HG02623 (cell line): ENCODE measurements at regions not wholly inside any gene's neighbourhood (a gene's known extent, or its start where the extent isn't known, plus 50 kb on each side); places are given as distances from the start of the nearest gene placed in this dataset.
"Not testable (repeated sequence)": the region's sequence is repeated elsewhere in the genome, so short reads cannot be mapped to it uniquely, and the experiment has no call there.

Experiments used
- ATAC-seq: cut with Tn5 transposase; IDR thresholded peaks from one replicate; pipeline ENCODE4 v1.9.1; 2021; ENCODE audit warnings: moderate library complexity; ENCODE audit not compliant: unreplicated experiment

DNA sequence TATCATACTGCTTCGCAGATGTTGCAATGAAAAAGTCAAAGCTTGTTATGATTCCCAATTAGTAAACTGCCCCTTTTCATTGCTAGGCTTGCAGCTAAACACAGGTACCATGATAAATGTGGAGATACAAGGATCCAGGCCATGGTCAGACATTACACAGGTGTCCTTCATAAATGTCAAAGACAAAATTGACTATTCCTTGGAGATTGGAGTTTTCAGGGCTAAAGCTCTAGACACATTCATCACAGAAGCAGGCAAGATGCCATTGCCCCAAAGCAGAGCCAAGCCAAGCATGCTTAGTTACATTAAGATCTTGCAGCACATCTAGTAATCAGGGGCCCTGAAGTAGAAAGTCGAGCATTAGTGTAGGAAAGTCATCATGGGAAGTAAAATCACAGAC, 111.3 kb upstream of the INTU start:
- ATAC-seq: no peak

DNA sequence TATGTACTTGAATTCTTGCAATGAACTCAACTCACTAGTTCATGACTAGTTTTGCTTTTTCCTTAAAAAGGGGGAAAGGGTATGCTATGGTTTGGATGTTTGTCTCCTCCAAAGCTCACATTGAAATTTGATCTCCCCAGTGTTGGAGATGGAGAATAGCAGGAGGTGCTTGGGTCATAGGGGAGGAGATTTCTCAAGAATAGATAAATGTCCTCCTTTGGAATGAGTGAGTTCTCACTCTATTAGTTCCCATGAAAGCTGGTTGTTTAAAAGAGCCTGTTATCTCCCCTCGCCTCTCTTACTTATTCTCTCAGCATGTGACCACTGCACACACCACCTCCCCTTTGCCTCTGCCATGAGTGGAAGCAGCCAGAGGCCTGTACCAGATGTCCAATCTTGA, 109.4 kb upstream of the INTU start:
- no peak for ATAC-seq

DNA sequence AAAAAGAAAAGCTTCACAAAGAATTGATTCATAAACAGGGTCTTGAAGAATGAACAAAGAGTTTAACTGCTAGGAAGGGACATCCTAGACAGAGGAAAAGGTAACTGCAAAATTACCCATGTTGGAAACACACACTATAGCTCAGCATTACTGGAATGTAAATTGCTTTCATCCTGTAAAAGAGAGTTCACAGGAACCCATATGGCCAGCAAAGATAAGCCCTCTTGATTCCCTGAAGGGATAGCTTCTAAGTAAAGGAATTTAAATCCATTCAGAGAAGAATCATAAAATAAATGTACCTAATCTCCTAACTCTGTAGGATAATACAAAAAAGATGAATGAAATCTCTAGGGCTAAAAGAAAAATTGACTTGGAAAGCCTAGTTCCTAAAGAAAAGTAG, 107.1 kb upstream of the INTU start:
- ATAC-seq: no peak

DNA sequence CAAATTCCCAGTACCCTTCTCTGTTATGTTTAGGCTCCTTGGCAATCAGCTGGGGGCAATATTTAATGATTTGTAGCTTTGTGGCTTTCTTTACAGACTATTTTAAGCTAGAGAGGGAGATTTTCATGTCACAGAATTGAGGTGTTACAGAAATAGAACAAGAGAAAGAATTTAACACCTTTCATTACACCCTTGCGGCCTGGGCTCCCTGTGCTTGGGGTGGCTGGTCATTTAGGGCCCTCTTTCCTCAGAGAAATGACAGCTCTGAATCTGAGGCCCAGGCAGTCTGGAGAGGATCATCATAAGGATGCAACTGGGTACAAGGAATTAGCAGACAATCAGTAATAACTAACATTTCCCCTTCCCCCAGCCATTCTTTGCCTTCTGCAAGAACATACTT, 104.5 kb upstream of the INTU start:
- ATAC-seq: no peak

DNA sequence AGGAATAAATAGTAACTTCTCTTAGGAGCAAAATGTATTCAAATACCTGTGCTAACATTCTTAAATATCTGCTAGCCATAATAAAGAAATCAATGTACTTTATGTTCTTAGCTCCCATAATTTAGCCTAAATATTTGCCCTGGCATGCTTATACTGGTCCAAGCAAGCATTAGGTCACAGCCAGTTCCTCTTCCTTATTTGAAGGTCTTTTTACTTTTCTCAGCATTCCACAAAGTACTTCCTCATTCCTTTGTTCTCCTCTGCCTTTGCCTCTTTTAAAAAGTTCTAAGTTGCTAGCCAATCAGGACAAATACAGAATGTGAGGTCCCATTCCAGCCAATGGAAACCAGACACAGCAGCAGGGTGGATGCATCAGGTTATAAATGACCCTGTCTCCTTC, 102.9 kb upstream of the INTU start:
- ATAC-seq: not testable (repeated sequence)

DNA sequence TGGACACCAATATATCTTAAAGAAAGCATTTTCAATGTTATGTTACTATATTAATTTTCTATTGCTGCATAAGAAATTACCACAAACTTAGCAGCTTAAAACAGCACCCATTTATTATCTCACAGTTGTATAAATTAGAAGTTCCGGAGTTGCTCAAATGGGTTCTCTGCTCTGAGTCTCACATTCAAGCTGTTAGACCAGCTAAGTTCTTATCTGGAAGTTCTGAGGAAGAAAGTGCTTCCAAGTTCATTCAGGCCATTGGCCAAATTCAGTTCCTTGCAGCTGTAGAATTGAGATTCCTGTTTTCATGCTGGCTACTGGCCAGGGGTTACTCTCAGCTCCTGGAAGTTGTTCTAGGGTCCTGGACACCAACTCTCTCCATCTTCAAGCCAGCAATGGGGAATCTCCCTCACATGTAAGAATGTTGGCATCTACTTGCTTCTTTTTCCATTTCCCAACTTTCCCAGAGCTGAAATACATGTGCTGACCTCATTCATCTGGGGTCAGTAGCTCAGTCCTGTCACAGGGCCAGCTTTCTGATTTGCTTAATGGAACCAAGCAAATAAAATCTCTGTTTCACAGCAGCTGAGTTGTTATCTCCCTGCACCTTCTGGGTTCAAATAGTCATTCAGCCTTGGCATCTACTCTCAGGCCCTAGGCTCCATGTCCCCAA, 99.6 kb upstream of the INTU start:
- ATAC-seq: no peak

DNA sequence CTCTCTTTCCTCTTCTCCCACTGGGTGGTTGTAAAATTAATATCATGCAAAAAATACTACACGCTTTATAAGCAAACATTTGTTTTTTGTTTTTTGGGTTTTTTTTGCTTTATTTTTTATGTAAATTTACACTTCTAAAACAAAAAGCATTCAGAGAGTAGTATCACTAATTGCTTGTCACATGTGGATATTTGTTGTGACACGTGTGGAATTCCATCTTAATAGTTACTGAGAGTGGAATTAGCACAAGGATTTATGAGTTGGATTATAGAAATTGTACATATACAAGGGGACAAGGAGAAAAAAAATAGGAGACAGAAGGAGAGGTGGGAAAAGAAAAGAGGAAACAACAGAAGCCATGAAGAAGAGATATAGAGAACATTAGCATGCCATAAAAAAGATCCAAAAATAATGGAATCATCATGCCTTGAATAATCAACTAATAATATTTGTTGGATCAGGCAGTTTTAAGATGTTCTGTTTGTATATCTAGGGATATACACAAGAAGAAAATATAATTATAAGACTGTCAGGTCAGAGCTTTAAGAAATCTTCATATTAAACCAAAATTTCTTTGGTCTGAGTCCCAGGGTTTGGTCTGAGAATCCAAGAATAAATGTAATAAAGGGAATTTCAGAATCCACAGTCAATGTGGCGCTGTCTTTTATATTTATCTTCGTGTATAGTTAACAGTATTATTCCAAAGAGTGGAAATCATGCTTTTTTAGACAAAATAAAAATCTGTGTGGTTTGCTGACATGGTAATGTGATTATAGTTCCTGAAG, 98.5 kb upstream of the INTU start:
- no peak for ATAC-seq

DNA sequence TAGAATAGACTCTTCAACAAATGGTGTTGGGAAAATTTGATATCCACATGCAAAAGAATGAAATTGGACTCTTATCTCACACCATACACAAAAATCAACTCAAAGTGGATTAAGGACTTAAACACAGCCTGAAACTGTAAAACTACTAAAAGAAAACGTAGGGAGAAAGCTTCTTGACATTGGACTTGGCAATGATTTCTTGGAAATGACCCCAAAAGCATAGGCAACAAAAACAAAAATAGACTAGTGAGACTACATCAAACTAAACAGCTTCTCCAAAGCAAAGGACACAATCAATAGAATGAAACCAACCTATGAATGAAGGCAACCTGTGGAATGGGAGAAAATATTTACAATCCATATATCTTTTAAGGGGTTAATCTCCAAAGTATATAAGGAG, 94.7 kb upstream of the INTU start:
- no peak for ATAC-seq

DNA sequence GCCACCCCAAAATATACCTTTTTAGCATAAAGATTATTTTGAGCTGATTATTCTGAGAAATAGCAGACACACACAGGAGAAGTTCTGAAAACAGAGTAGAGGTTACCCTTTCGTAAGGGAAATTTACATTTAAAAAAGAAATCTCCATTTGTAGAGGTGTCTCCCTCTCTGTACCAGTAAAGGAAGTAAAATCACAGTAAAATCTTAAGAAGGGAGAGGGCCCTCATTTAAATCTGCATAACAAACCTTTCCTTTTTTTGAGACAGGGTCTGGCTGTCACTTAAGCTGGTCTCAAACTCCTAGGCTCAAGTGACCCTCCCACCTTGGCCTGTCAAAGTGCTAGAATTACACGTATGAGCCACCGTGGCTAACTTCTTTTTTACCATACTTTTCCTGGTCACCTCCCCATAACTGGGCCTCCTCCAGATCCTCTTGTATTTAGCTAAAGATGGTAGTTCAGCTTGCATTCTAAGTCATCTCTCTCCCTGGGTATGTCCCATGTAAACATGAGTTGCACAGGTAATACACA, 92.2 kb upstream of the INTU start:
- ATAC-seq: no peak

DNA sequence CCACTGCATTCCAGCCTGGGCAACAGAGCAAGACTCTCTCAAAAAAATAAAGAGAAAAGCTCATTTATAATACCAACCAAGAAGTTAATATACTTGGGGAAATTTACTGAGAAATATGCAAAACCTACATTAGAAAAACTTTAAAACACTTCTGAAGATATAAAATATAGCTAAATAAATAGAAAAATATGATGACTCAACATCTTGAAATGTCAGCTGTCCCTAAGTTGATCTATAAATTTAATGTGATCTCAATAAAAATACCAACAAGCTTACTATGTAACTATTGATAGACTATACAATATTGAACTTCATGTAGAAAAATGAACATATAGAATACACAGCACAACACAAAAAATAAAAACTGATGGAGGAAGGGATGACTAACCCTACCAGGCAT, 87.5 kb upstream of the INTU start:
- ATAC-seq: no peak

DNA sequence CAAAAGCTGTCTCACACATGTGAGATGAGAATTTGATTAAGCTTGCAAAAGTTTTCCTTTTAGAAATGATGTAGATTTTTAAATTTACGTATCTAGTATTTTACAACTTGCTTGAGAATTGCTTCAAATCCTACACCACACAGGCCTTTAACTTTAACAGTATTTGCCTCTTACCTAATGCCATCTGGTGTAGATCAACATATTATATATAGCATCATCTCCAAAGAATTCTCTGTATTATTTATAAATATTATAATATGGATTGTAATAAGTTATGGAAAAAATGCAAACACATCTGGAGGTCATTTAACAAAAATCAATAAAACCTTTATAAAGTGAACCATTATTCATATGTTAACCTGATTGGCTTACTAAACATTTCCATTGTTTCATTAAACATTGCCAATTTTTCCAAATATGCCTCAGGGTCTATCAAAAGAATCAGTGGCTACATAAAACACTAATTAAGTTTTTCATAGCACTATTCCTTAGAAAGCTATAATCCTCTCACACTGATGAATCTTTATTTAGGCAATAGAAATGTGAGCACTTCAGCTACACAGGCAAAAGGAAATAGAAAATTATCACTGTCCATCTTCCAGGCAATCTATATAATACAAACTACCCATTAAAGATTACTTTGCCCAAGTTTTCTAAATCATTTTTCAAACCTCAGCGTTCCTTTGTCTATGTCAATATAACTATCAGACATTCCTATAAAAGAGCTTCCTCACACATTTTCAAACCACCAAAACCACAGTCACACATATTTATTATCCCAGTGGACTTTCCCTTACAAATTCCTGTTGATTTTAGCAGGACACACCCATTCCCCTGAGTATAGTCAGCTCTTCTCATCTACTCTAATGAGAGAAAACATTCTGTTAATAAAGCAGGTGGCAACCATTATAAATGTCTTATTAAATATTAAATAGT, 83.5 kb upstream of the INTU start:
- ATAC-seq: no peak

DNA sequence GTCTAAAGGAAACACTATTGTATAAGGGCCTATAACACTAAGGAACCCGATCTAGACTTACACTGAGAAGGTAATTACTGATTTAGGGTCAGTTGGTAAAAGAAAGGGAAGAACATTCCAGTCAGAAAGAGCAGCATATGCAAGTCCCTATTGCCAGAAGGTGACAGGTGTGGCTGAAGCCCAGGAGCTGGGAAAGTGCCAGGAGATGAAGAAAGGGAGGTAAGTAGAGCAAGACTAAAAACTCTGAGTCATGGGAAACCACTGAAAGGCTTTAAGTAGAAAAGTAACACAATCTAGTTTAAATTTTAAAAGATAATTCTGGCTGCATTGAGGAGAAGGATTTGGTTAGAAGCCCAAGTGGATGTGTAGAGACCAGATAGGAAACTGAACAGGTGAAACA, 77.7 kb upstream of the INTU start:
- ATAC-seq: no peak

DNA sequence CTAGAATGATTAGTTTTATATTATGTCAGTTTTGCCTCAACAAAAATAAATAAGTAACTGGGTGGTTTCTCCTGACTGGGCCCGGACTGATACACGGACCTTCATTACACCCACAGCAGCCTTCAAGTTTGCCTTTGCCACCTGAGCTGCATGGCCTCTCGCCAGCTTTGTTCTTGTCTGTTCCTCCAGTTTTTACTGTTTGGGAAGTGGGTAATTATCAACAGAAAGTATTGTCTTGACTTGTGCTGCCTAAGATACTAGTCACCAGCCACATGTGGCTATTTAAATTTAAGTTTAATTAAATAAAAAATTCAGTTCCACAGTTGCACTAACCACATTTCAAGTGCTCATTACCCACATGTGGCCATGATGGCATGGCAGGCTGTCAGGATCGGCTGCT, 74.7 kb upstream of the INTU start:
- no peak for ATAC-seq

DNA sequence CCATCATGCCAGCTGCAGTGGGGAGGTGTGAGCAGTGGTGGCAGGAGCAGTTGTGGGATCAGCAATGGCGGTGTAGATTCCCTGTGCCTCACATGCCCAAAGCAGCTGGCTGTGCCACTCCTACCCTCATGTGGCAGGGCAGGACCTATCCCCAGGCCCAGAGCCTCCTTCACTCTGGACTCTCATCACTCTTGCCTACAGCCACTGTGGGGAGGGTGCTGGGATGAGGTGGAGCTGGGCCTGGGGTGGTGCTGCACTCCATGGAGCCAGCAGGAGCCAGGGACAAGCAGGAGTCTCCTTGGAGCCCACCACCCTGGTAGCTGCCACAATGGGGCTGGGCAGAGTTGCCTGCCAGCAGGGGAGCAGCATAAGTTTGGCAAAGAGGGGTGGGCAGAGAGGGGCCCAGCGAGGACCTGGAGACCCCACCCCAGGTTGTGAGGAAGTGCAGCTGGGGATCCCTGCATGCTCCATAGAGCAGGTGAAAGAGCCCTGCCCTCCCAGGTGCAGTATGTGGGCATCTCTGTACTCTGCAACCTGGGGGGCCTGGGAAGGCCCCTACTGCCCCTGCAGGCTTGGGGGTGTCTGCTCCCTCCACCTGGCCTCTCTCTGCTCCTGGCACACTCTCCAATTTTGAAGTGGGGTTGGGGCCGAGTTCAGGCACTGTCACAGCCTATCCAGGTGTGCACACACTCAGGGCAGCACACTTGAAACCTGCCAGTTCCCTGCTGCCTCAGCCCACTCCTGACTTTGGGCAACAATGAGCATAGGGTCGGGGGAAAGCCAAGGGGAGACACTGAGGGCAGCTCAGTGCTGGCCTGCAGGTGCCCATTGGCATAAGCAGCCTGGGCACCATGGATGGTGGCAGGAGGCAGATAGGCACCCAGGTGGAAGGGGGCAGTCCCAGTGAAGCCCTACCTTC, 74.0 kb upstream of the INTU start:
- no peak for ATAC-seq

DNA sequence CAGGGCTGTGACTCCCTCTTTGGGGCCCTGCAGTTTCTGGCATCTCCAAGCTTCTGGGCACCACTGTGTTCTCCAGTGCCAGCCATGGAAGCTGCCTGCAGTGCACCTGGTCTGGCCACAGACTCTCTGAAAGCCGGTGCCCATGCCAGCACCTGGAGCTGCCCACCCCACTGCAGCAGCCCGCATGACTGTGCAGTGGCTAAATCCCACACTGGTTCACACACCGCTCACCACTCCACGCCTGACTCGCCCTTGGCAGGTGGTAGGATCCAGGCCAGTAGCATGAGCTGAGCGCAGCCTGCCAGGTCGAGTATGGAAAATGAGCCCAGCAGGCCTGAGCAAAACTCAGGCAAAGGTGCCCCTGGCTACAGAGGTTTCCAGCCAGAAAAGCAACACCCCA, 72.8 kb upstream of the INTU start:
- no peak for ATAC-seq

DNA sequence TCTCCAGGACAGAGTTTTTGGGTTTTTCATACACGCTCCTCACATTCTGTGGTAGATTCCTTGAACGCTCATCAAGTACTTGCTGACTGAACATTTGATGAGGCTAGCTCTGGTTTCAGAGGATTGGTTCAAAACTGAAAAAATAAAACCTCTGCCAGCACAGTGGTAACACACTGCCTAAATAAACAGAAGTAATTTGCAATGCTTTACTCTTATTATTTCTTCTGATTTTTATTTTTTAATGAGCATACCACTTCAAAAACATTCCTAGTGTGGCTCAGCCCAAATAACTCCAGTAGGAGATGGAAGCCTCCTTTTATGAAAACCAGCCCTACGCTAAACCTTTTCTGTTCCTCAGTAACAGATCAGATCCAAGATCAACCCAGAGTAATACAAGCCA, 72.0 kb upstream of the INTU start:
- no peak for ATAC-seq

DNA sequence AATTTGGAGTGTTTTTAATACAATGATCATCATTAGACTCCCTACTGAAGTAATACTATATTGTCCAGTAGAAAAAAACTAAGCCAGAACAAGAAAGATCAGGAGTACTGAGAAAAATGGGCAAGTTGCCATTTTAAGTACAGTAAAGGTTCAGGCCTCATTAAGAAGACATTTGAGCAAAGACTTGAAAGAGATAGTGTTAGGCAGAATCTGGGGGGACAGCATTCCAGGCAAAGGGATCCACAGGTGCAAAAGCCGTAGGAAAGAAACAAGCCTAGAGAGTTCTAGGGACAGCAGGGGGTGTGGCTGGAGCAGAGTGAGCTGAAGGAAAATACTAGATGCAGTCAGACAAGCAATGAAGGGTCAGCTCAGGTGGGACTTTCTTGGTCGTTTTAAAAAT, 58.1 kb upstream of the INTU start:
- no peak for ATAC-seq

DNA sequence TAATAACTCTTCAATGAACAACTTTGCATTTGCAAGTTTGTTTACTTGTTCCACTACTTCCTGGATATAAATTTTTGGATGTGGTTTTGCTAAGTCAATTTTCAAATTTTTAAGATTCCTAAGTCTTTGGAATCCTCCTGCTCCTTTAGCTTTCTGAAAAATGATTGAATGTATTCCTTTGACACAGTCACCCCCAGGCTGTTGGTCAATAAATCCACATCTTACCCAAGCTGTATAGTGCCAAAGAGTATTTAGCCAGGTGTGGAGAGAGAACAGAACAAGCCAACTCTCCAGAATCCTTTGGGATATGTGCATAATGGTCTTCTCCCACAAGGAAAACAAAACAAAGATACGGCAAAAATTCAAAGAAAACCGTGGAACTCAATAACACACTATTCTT, 56.9 kb upstream of the INTU start:
- no peak for ATAC-seq

DNA sequence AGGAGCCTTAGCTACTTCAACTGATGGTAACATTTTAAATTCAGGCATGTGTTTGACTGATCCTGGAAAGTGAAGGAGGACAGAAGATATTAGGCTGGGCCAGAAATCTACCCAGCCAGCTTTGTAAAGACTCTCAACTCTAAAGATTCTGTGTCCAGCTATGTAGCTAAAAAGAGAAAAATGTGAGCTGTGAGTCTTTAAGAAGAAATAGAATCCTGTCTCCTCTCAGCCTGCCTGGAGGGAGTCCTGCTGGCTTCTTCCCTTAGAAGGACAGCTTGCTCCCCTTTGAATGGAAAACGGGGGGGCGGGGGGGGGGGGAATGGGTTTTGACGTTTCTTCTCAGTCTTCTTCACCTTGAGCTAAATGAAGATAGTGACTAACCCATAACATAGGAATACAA, 54.3 kb upstream of the INTU start:
- ATAC-seq: no peak

DNA sequence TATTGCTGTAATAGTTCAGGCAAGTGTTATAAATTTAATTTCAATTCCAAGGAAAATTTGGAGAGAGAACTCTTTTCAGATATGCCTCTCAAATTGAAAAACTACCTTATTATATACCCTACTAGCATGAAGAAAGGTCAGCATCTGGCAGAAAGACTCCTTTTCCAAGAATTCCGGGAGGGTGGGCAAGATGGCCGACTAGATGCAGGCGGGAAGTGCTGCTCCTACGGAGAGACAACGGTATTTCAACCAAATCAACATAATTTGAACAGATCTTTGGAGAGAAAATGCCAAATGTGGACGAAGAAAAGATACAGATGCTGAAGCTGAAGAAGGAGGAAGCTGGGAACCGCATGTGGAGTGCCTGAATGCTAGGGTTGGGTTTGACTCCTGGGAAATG, 53.8 kb upstream of the INTU start:
- ATAC-seq: no peak
